Amygdala (tissue), 56 donors: ENCODE measurements at regions not wholly inside any gene's neighbourhood (a gene's known extent, or its start where the extent isn't known, plus 50 kb on each side); places are given as distances from the start of the nearest gene placed in this dataset.
A peak's percentile ranks its signal among the peaks of the same experiment; 100 is the strongest.

Experiments
- DNase-seq, 56 donors: peaks; one replicate each; lab custom pipeline; 2025; lab: John Stamatoyannopoulos, UW

DNA sequence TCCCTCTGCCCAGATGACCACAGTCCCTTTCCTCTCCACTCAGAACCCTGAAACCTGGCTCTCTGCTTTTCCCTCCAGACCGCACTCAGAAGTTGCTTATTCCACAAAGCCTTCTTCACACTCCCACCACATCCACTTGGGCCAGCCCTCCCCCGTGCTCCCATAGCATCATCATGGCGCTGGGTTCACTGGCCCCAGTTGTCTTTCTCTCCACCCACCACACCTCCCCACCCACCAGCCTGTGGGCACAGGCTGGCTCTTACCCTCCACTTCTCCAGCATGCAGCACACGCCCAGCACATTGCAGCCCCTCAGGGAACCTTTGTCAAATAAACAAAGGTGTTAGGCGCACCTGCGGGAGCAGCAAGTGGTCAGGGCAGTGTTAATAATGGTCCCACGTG is 130.0 kb downstream of the KATNIP start:
- DNase-seq = no peak

DNA sequence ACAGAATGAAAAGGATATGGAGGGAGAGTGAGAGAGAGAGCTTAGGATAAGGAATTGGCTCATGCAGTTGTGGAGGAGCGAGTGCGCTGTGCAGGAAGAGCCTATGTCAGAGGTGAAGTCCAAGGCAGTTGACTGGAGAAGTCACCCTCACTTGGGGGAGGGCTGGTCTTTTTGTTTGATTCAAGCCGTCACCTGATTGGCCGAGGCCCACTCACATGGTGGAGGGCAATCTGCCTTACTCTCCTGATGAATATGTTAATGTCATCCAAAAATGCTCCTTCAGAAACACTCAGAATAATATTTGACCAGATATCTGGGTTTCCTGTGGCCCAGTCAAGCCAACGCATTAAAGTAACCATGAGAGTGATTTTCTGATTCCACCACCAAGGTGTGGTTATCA is 131.7 kb downstream of the KATNIP start:
- DNase-seq = no peak

DNA sequence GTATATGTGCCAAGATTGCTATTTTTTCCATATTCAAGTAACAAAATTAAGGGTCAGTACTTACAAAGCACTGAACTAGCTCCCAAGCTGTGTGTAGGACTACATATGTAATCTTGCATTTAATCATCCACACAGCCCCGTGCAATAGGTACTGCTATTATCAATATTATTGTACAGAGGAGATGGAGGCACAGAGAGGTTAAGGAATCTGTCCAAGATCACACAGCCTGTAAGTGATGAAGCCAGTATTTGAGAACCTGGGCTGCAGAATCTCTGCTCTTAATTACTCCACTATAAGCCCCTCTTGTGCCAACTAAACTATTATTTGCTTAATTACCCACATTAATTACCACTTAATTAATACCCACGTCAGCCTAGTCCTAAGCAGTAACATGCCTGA is 134.1 kb downstream of the KATNIP start:
- no peak for DNase-seq

DNA sequence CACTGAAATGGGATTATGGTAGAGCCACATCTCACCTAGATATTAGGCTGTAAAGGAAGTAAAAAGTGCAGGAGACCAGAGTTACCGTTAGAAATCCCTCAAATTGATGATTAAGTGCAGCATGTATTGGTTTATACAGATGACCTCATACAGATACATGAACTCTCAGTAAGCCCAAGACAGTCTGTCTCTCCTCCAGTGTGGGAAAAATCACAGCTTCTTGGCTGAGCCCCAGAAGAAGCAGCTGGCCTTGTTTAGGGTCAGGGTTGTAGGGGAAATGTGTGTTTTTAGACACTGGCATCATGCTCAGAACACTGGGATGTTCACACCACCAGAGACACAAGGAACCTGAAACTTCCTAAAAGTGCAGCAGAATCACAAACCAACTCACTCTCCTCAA is 135.9 kb downstream of the KATNIP start:
- no peak for DNase-seq

DNA sequence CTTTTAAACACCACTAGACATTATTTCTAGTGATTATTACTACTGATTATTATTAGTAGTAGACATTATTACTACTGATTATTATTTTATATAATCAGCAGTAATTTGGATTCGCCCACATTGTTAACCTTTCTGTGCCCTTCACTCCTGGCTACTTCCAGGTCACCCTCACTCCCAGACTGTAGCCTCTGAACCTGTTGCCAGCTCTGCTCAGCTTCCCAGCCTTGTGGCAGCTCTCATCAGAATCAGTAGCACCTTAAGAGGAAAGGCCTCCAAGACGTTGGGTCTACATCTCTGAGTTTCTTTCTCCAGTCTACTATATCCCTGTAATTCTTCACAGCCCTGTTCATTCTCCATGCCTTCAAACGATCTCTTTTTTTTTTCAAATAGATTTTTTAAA is 137.0 kb downstream of the KATNIP start:
- DNase-seq = no peak

DNA sequence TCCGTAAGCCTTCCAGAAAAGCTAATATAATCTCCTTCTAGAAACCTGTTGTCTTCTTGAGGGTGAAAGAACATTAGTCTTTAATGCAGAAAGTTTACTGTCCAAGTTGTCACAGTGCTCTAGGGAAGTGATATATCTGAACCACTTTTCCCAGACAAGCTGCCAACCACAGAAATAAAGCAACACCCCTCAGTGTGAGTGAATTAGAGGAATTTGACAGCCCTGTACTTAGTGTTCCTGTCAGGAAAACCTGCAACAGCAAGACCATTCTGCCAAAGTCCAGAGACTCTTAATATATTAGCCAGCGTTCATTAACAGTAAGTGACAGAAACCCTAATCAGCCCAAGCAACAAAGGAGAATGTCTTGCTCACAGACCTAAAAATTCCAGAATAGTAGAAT is 137.7 kb downstream of the KATNIP start:
- no peak for DNase-seq

DNA sequence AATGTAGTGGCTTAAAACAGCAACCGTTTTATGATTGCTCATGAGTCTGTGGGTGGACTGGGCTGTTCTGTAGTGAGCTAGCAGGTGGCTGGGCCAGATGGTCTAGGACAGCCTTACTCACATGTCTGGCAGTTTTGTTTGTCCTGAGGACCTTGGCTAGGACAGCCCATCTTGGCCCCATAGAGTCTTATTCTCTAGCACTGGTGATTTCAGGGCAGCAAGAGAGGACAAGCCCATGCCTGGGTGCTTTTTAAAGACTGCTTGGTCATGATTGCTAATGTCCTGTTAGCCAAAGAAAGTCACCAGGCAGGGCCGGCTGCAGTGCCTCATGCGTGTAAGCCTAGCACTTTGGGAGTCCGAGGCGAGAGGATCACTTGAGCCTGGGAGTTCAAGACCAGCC is 139.8 kb downstream of the KATNIP start:
- peak in 14 of 56 donors; percentile 9 to 45 (median 18) for DNase-seq

DNA sequence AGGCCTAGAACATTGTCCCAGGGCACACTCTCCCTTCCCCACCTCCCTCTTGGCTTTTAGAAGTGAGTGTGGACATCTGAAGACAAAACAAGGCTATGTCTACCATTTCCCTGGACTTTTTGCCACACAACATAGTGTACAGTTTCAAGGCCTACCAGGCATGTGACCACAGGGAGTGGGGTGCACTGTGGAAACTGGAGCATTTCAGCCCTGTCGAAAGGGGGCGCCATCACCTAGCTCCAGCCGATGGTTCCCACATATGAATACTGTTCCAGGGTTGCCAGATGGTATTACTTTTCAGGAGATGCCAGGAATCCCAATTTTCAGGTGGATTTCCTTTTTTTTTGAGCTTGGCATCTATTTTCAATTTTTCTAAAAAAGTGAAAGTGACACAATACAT is 140.7 kb downstream of the KATNIP start:
- DNase-seq = peak in 26 of 56 donors; percentile 5 to 59 (median 24)

DNA sequence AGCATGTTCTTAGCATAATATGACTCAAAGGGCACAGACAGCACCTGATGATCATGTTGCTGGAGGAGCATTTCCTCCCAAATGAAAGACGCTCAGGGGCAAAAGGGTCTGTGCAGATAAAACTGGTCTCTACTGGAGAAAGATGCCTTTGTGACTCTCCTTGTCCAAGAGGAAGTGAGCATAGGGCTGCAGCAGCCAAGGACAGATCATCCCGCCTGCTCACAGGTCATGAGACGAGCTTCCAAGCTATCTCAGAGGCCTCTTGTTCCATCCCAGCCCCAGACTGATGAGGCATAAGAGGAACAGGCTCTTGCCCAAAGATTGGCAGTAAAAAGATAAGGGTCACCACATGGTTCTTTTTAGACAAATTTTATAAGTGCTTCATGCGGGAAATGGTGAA is 141.8 kb downstream of the KATNIP start:
- DNase-seq = peak in 2 of 56 donors; percentile 5 to 19

DNA sequence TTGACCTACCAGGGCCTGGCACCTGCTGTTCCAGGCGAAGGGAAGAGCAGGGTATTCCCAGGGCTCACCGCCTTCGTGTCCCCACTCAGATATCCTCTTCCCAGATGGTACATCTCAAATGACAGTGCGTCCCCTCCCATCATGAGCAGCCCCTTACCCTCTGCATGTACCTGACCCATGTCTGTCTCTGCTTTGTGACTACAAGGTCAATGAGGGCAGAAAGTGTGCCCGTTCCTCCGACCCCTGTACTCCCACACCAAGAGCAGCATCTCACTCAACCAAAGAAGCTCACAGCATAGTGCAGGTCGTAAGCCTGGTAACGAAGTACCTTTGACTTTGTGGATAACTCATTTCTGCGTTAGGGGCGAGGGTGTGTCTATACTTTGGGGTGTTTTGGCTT is 142.6 kb downstream of the KATNIP start:
- DNase-seq = no peak

DNA sequence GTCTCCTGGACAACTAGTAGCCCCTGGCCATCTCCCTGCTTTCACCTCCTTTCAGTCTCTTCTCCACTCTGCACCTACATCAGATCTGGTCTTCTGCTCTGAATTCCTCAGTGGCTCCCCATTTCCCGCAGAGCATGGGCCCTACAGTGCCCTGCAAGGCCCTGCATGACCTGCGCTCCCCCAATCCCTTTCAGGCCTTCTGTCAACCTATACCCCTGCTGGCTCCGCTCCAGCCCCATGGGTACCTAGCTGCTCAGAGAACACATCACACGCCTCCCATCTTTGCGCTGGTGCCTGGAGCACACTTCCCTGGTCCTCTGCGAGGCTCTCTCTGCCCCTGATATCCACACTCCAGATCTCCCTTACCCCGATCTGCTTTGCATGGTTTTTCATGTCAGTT is 145.2 kb downstream of the KATNIP start:
- no peak for DNase-seq

DNA sequence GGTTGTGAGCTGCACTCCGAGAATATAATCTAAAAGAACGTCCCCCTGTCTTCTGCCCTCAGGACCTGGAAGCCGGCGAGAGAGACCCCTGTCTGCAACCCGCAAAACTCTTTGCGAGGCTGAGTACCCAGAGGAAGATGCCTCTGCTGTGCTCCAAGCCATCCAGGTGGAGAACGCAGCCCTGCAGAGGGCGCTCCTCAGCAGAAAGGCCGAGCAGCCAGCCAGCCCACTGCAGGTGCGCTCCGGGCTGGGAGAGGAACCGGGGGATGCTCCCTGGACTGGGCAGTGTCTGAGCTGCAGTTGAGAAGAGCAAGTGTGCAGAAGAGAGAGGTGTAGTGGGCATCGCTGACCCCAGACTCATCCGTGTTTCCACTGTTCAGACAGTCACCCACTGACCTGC is 148.3 kb downstream of the KATNIP start:
- DNase-seq = peak in 9 of 56 donors; percentile 11 to 56 (median 25)

DNA sequence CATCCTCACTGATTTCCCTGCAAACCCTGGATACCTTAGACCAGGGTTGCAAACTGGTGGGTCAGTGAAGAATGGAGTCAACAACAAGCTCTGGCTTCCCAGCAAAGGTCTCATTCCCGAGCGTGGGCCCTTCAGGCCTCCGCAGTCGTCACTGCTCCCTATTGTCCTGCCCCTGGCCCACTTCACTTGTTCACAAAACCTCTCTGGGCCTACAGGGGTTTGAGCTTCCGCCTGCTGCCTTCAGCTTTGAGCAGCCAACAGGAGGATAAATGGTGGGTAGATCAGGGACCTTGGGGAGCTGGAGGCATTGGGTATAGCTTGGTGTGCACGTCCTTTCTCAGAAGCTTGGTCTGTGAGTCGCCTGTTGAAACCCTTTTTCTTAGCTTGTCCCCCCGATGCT is 148.8 kb downstream of the KATNIP start:
- DNase-seq = no peak

DNA sequence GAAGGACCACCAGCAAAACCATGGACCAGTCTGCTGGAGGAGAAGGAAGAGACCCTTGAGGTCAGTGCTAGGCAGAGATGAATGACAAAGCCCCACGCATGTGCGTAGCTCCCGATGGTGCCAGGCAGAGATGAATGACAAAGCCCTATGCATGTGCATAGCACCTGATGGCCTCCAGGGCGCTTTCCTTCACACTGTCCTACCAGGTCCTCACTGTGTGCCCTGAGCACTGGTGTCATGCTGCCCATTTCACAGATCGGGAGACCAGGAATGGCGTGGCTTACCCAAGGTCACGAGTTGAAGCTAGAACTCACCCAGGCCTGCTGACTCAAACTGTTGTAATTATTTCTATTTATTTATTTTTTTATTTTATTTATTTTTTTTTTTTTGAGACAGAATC is 149.6 kb downstream of the KATNIP start:
- no peak for DNase-seq

DNA sequence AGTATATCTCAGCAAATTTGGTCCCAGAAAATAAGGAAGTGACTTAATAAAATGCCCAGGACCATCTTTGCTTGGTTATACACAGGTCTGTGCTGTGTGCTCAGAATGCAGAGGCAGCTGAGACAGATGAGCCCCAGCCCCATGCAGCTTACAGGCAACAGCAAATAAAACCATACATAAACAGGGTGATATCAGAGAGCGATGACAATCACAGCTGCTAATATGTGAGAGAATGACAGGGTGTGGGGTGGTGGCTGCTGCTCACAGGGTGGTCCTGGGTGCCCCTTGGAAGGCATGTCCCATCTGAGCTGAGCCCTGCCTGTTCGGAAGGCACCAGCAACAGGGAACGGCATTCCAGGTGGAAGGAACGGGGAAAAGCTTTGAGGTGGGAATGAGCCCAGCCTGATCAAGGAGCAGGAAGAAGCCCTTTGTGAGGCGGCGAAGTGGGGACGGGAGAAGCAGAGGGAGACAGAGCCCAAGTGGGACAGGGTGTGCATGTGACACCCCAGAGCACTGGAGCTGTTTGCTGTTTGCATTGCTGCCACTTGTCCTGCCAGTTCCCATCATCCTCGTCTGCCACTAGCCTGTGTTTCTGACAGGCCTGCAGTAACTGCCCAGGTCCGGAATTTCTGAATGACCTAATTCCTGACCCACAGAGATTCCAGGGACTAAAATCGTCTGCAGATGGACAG is 150.5 kb downstream of the KATNIP start:
- peak in 21 of 56 donors; percentile 6 to 60 (median 25) for DNase-seq

DNA sequence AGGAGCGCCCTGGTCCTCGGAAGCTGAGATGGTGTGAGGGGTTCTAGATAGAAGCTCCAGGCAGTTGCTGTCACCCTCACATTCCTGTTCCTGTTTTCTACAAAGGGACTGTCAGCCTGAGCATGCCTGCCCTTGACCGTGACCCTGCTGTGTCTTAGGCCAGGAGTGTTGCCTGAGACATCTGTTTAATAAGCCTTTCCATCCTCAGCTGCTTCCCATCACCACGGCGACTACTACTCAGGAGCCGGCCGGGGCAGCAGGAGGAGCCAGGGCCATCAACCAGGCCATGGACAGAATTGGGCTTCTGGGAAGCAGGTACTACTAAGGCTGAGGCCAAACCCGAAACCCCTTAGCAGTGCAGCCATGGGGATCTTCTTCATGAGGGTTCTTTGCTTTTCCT is 151.4 kb downstream of the KATNIP start:
- no peak for DNase-seq

DNA sequence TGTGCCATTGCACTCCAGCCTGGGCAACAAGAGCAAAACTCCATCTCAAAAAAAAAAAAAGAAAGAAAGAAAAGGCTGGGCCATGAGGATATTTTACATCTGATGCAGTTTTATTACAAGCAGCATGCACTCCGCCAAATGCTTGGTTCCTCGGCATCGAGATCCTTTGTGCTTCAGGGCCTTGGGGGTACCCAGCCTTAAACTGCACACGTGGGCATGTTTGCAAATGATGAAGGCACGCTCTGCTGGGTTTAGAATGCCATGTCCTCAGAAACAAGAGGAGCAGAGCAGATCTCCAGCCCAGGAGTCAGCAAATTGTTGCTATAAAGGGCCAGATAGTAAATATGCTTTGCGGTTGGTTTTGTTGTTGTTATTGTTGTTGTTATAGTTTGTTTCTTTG is 153.2 kb downstream of the KATNIP start:
- DNase-seq = no peak

DNA sequence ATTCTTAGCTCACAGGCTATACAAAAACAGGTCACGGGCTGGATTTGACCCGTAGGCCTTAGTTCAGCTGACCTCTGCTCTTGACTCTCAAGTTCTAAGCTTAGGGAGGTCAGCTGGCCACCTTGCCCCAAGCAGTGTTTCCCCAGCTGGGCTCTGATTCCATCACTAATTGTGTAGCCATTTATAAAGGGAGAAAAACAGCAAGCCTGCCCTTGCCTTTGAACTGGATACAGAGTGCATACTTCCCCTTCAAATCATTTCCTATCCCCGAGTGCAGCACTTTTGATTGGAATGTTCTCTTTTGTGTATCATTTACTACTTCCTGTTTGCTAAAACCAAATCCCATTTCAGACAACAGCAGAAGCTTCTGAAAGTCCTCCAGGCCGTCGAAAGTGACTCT is 153.6 kb downstream of the KATNIP start:
- DNase-seq = no peak

DNA sequence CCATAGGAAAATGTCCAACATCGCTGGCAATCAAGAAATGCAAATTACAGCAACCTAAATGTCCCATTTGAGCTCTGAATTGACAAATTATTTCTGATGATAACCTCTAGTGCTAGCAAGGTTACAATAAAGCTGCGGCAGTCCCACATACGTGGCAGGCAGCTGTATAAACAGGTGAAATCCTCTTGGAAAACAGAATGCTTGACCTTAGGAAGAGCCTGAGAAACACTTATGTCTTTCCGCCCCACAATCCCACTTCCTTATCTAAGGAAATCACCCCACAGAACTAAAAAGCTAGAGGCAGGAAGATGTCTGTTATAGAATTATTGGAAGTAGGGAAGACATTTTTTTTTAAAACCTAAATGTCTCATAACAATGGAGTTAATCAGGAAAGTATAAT is 154.3 kb downstream of the KATNIP start:
- DNase-seq = no peak

DNA sequence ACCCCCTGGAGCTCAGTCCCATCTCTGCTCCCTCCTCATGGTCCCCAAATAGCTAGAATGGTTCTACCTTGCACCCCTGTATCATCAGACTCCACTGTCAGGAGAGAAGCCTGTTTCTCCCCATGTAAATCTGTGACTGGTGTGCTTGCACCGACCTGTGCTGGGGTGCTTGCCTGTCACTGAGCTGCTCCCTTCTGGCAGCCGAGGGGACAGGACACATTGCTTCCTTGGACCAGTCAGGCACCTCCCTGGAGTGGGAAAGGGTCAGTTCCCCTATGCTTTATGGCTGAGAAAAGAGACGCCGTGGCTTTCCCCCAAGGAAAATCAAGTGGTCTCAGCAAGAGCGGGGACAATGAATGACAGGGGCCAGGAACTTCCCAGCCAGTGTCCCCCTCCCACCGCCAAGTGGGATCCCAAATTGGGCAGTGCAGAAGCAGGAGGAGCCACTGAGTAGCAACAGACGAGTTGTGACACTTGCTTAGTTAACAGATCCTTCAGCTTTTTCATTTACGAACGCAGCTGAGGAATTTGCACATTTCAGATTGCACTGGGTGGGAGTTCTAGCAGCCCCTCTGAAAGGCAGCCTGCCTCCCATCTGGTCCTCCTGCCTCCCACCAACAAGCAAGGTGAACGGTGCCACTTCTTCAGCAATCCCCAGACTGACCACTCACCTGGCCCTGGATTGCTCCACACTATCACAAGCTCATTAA is 156.4 kb downstream of the KATNIP start:
- DNase-seq = no peak

DNA sequence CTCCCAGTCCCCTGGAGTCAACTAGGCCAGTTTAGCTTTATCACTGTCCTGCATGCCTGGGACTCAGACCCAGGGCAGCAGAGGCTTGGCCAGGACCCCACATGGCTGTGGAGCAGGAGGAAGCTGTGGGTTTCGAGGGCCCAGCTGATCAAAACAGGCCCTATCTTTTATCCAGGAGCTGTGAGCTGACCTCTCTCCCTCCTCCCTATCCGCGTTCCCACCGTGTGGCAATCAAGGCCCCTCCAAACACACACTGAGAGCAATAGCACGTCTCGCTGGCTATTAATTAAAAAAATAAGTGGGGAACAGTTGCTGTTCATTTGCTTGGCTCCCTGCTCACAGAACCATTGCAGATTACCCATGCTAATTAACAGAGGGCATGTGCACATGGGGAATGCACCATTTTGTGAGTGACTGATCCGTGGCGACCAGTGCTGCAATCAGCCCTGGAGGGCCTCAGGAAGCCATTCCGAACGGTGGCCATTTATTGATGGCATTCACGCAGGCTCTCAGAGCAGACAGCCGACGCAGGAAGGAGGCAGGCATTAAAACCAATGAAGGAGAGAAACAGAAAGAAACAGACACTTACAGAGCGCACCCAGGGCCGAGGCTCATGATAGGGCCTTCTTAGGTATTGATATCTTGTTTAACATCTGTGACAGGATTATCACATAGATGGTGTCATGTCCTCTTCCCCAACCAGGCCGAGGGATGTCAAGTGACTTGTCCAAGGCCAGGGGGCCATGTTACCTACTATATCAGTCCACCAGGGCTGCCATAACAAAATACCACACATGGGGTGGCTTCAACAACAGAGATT is 157.1 kb downstream of the KATNIP start:
- DNase-seq = no peak

DNA sequence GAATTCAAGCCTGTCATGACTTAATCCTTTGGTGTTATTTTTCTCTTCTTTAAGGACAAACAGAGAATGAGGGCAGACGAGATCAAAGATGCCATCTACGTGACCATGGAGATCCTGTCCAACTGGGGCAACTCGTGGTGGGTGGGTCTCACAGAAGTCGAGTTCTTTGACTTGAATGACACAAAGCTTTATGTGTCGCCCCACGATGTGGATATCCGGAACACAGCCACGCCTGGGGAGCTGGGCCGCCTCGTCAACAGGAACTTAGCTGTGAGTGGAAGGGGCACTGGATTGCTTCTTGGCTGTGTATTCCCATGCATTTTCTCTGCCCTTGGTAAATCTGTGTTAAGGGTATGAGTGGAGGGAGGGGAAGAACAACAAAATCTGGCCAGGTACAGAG is 158.7 kb downstream of the KATNIP start:
- DNase-seq = no peak
